ENCODE measurements at regions not wholly inside any gene's neighbourhood (a gene's known extent, or its start where the extent isn't known, plus 50 kb on each side); places are given as distances from the start of the nearest gene placed in this dataset. TPM values are rescaled to one million over a fixed set of nuclear protein-coding genes. Genes with fewer than 3 reads are reported as not detected.
"Not testable (repeated sequence)": the region's sequence is repeated elsewhere in the genome, so short reads cannot be mapped to it uniquely, and the experiment has no call there.

DNA sequence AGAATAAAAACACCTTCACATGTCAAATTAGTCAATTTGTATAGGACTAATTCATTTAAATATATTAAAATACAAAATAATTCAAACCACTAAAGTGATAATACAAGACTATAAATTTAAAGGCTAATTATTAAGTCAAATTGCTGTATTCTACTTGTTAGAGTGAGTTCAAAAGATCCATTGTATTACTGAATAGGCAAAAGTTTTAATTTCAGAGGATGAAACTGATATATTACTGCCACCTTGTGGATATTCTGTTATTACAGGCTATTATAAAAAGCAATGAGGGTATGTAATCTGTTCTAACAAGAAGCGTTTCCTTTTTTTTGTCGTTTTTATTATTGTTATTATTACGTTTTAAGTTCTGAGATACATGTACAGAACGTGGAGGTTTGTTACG, 1825.5 kb upstream of the TPTE start:
- H3K27ac ChIP-seq; in situ Hi-C loops (cut with MboI); H3K27me3 ChIP-seq (replicated peaks; ENCODE audit: insufficient read depth); DNase-seq; H3K79me2 ChIP-seq (ENCODE audit: insufficient read depth); H2AFZ ChIP-seq; H3K4me1 ChIP-seq (ENCODE audit: insufficient read depth); H4K20me1 ChIP-seq (ENCODE audit: insufficient read depth); H3K9me3 ChIP-seq (ENCODE audit: low read depth); H3K9ac ChIP-seq; H3K9me2 ChIP-seq (ENCODE audit: insufficient read depth); H3K4me3 ChIP-seq; H3F3A ChIP-seq (ENCODE audit: insufficient read depth); H3K4me2 ChIP-seq (ENCODE audit: unreplicated experiment); H3K36me3 ChIP-seq (ENCODE audit: low read depth): not testable (repeated sequence)
- whole genome bisulfite sequencing, 2 experiments (ENCODE audit: low coverage in 1 of 2, low lambda C conversion rate in 2 of 2, missing lambda C conversion rate in 2 of 2): 4 to 9% methylated on average over 5 of the region's 5 CpGs

DNA sequence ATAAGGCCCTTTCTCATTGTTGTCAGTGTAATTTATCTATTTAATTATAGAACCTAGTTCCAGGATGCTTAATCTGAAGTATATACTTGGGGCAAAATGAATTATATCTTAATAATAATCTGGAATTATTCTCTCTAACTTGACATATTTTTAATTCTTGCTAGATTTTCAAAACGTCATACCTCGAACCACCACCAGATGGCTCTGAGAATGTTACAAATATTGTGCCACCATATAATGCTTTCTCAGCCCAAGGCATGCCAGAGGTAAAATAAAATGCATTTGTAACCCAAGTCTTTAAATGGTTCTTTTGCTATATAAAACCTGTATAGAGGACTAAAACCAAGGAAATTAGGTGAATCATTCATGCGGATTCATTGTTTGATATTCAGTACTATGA, 1820.1 kb upstream of the TPTE start:
- H3K9me3 ChIP-seq (ENCODE audit: low read depth); DNase-seq; H3K4me2 ChIP-seq (ENCODE audit: unreplicated experiment); H4K20me1 ChIP-seq (ENCODE audit: insufficient read depth); H3K4me3 ChIP-seq; in situ Hi-C loops (cut with MboI); H3K36me3 ChIP-seq (ENCODE audit: low read depth); H3K27me3 ChIP-seq (replicated peaks; ENCODE audit: insufficient read depth); H3K4me1 ChIP-seq (ENCODE audit: insufficient read depth); H3K79me2 ChIP-seq (ENCODE audit: insufficient read depth); H3F3A ChIP-seq (ENCODE audit: insufficient read depth); H3K27ac ChIP-seq; H2AFZ ChIP-seq; H3K9me2 ChIP-seq (ENCODE audit: insufficient read depth); H3K9ac ChIP-seq: not testable (repeated sequence)
- 3 to 10% methylated on average over 3 of the region's 3 CpGs for WGBS, 2 experiments (ENCODE audit: low coverage in 1 of 2, low lambda C conversion rate in 2 of 2, missing lambda C conversion rate in 2 of 2)

- H3K4me2 ChIP-seq (ENCODE audit: unreplicated experiment); H3K9ac ChIP-seq; in situ Hi-C loops (cut with MboI); H3K36me3 ChIP-seq (ENCODE audit: low read depth); H3K9me2 ChIP-seq (ENCODE audit: insufficient read depth); H3K27ac ChIP-seq; H3K9me3 ChIP-seq (ENCODE audit: low read depth); H2AFZ ChIP-seq; H3K27me3 ChIP-seq (replicated peaks; ENCODE audit: insufficient read depth); H3K79me2 ChIP-seq (ENCODE audit: insufficient read depth); H3K4me1 ChIP-seq (ENCODE audit: insufficient read depth); H4K20me1 ChIP-seq (ENCODE audit: insufficient read depth); H3F3A ChIP-seq (ENCODE audit: insufficient read depth); H3K4me3 ChIP-seq: not testable (repeated sequence)
- 0 to 13% methylated on average over 1 to 2 of the region's 2 CpGs for WGBS, 2 experiments (ENCODE audit: low coverage in 1 of 2, low lambda C conversion rate in 2 of 2, missing lambda C conversion rate in 2 of 2)
- peak; percentile 0 for DNase-seq
Observed at GRCh38 chr21:8705829-8706228, 1815.6 kb upstream of the TPTE start.

Small RNA genes in the stretch of these regions (small RNA-seq; reads per million reads assigned to genes)
- gene CR381572.1 (ENCODE audit: low read depth, low replicate concordance): not detected
